Psoas muscle (tissue), 7 donors: ENCODE measurements at regions not wholly inside any gene's neighbourhood (a gene's known extent, or its start where the extent isn't known, plus 50 kb on each side); places are given as distances from the start of the nearest gene placed in this dataset.

Experiments
- ATAC-seq, 4 donors: fragments of 200-7000 bp; cut with Tn5 transposase; one replicate each; pipeline ENCODE4 v1.9.1; 2020; ENCODE audit warnings: moderate library complexity in 3 of 4, mild to moderate bottlenecking in 2 of 4
- DNase-seq, 2 donors: peaks; one replicate each; pipeline ENCODE4 v3.0.0-alpha.2; 2020
- H3K27ac ChIP-seq: fragments of 200-600 bp; one replicate; pipeline ENCODE4 v1.8.0; 2022
- H3K27me3 ChIP-seq, 3 donors: fragments of 200-600 bp in 1 of 3; one replicate each; pipeline versions ENCODE4 v1.6.1 to v1.8.0; 2013 to 2022; ENCODE audit warnings: low read length in 2 of 3, mild to moderate bottlenecking in 2 of 3, moderate library complexity in 1 of 3; ENCODE audit not compliant: insufficient read depth in 3 of 3
- H3K36me3 ChIP-seq, 2 donors: fragments of 200-600 bp in 1 of 2; one replicate each; pipeline versions ENCODE4 v1.6.1 to v1.8.0; 2013 to 2022; ENCODE audit warnings: low read depth in 1 of 2, mild to moderate bottlenecking in 1 of 2, moderate library complexity in 1 of 2; ENCODE audit not compliant: insufficient read depth in 1 of 2
- H3K4me1 ChIP-seq: fragments of 200-600 bp; one replicate; pipeline ENCODE4 v1.8.0; 2022
- H3K4me3 ChIP-seq: fragments of 200-600 bp; one replicate; pipeline ENCODE4 v1.8.0; 2022; ENCODE audit warnings: mild to moderate bottlenecking
- H3K9me3 ChIP-seq: fragments of 200-600 bp; one replicate; pipeline ENCODE4 v1.8.0; 2022
- CTCF ChIP-seq: fragments of 200-600 bp; IDR thresholded peaks from one replicate; pipeline ENCODE4 v1.8.0; 2022; ENCODE audit warnings: antibody characterized with exemption
- WGBS, 3 donors: extraction: QIAGEN DNeasy Blood & Tissue Kit; methylation state at CpG; one replicate each; pipeline versions ENCODE4 v1.1.6 to v1.1.7; 2013; 5-methylcytosine and 5-hydroxymethylcytosine counted together
- intact Hi-C, 2 donors: fragments of 100-400 bp; cut with DNase I; formaldehyde crosslinking; loops; one replicate each; pipeline versions ENCODE4 v1.11.0 to v1.14.2; 2022
- donor health status: healthy with polysubstance abuse.
- donor health status: DM: no; HTN: no; CAD: no; lungs with moderate emphysema.
- donor health status: Bipolar disorder and iron deficiency.
- donor health status: healthy.
- donor health status: DM: yes; HTN: yes; CAD: no.
- donor health status: DM: no; HTN: no; CAD: no.
- donor health status: DM: yes; HTN: yes; CAD: no.

GRCh38 chr1:98321191-98321590, 340.3 kb upstream of the SNX7 start:
- H3K4me3 ChIP-seq, result no peak overlapping the region
- TF ChIP-seq CTCF, result no peak
- ATAC-seq (no peak), DNase-seq (no peak)
- H3K36me3 ChIP-seq, result no peaks in the 10 kb centered on the region
- 93 to 98% (median 94%) methylated on average over 2 of the region's 2 CpGs for WGBS, 3 donors
- no peaks in the 10 kb centered on the region for H3K27me3 ChIP-seq
- H3K27ac ChIP-seq, result no peak overlapping the region
- H3K9me3 ChIP-seq, result no peaks in the 10 kb centered on the region
- intact Hi-C loops, result no loop called here
- no peaks in the 10 kb centered on the region for H3K4me1 ChIP-seq

- Histone ChIP-seq H3K36me3 (no peaks in the 10 kb centered on the region), H3K9me3 (no peaks in the 10 kb centered on the region), H3K27me3 (no peaks in the 10 kb centered on the region), H3K27ac (no peak overlapping the region), H3K4me3 (no peak overlapping the region), H3K4me1 (no peaks in the 10 kb centered on the region)
- no peak for TF ChIP-seq CTCF
- intact Hi-C loops, result no loop called here
- no peak for ATAC-seq
- WGBS, 3 donors, result 85 to 96% (median 85%) methylated on average over 2 of the region's 2 CpGs
- no peak for DNase-seq
These were observed 345.1 kb upstream of the SNX7 start for GRCh38 chr1:98316286-98316905.

GRCh38 chr1:98315309-98315708, 346.2 kb upstream of the SNX7 start:
- intact Hi-C loops, result no loop called here
- Histone ChIP-seq H3K4me1 (no peaks in the 10 kb centered on the region), H3K27ac (no peak overlapping the region), H3K9me3 (no peaks in the 10 kb centered on the region), H3K4me3 (no peak overlapping the region), H3K36me3 (no peaks in the 10 kb centered on the region), H3K27me3 (no peaks in the 10 kb centered on the region)
- 76 to 84% (median 77%) methylated on average over 1 of the region's 1 CpG for WGBS, 3 donors
- no peak for TF ChIP-seq CTCF
- ATAC-seq (no peak), DNase-seq (no peak)

- no peaks in the 10 kb centered on the region for H3K9me3 ChIP-seq
- H3K4me3 ChIP-seq, result no peak overlapping the region
- 76 to 100% (median 85%) methylated on average over 1 of the region's 1 CpG for WGBS, 3 donors
- H3K36me3 ChIP-seq, result no peaks in the 10 kb centered on the region
- no peak for TF ChIP-seq CTCF
- no peak for DNase-seq
- H3K4me1 ChIP-seq, result no peaks in the 10 kb centered on the region
- no peaks in the 10 kb centered on the region for H3K27me3 ChIP-seq
- H3K27ac ChIP-seq, result no peak overlapping the region
- intact Hi-C loops, result no loop called here
- ATAC-seq, result no peak
These were observed 346.9 kb upstream of the SNX7 start for GRCh38 chr1:98314601-98315000.

GRCh38 chr1:98306517-98307089, 354.9 kb upstream of the SNX7 start:
- no peak for TF ChIP-seq CTCF
- Histone ChIP-seq H3K27me3 (no peaks in the 10 kb centered on the region), H3K4me1 (no peaks in the 10 kb centered on the region), H3K4me3 (no peak overlapping the region), H3K36me3 (no peaks in the 10 kb centered on the region), H3K9me3 (no peaks in the 10 kb centered on the region), H3K27ac (no peak overlapping the region)
- intact Hi-C loops, result no loop called here
- ATAC-seq, result no peak
- no peak for DNase-seq
